A673 (cell line): ENCODE measurements at regions not wholly inside any gene's neighbourhood (a gene's known extent, or its start where the extent isn't known, plus 50 kb on each side); places are given as distances from the start of the nearest gene placed in this dataset.
"Not testable (repeated sequence)": the region's sequence is repeated elsewhere in the genome, so short reads cannot be mapped to it uniquely, and the experiment has no call there.

Experiments used
- BruUV-seq: library from RNA; stranded (reverse); fragments of 400-500 nt; replicated peaks from 2 replicates; lab custom pipeline; 2021; lab: Mats Ljungman, UMichigan
- CTCF ChIA-PET: fragments of 300-600 bp; sonication (Branson Sonifier 250); formaldehyde crosslinking; loops from one replicate; lab custom pipeline; 2022; ENCODE audit warnings: antibody characterized with exemption; lab: Charles Lee
- POLR2A ChIA-PET: fragments of 300-600 bp; sonication (Branson Sonifier 250); formaldehyde crosslinking; loops from one replicate; lab custom pipeline; 2022; ENCODE audit warnings: antibody characterized with exemption; ENCODE audit not compliant: low non-redundant PET; lab: Charles Lee
- DNase-seq: peaks from one replicate; pipeline ENCODE4 v3.0.0-alpha.2; 2015; ENCODE audit warnings: low spot score
- H3K27ac ChIP-seq: fragments of 200-600 bp; sonication (generic); 2 replicates; pipeline ENCODE4 v1.5.1; 2016; ENCODE audit warnings: mixed run types, low read depth, mild to moderate bottlenecking, mixed read lengths, antibody characterized with exemption, low read length; ENCODE audit not compliant: poor library complexity, severe bottlenecking
- H3K27me3 ChIP-seq: fragments of 200-600 bp; sonication (generic); replicated peaks from 2 replicates; pipeline ENCODE4 v1.6.1; 2017; ENCODE audit warnings: mixed run types, low read depth, mild to moderate bottlenecking, mixed read lengths, antibody characterized with exemption, low read length; ENCODE audit not compliant: insufficient read depth, poor library complexity
- H3K36me3 ChIP-seq: fragments of 200-600 bp; sonication (generic); 2 replicates; pipeline ENCODE4 v1.6.1; 2016; ENCODE audit warnings: mixed run types, mild to moderate bottlenecking, mixed read lengths, antibody characterized with exemption, low read length; ENCODE audit not compliant: insufficient read depth, poor library complexity, severe bottlenecking
- H3K4me1 ChIP-seq: fragments of 200-600 bp; sonication (generic); 2 replicates; pipeline ENCODE4 v1.6.1; 2017; ENCODE audit warnings: mixed run types, mild to moderate bottlenecking, mixed read lengths, antibody characterized with exemption, low read length; ENCODE audit not compliant: insufficient read depth, poor library complexity, severe bottlenecking
- H3K4me3 ChIP-seq: fragments of 200-600 bp; sonication (generic); 2 replicates; pipeline ENCODE4 v1.5.1; 2016; ENCODE audit warnings: low read depth, mixed run types, mild to moderate bottlenecking, mixed read lengths, low read length; ENCODE audit not compliant: poor library complexity, severe bottlenecking
- H3K9me3 ChIP-seq: fragments of 200-600 bp; sonication (generic); 2 replicates; pipeline ENCODE4 v1.6.1; 2016; ENCODE audit warnings: mixed run types, low read depth, mild to moderate bottlenecking, mixed read lengths, antibody characterized with exemption, low read length; ENCODE audit not compliant: poor library complexity, severe bottlenecking
- EZH2 ChIP-seq: fragments of 200-600 bp; sonication (generic); IDR thresholded peaks from 2 replicates; pipeline ENCODE4 v1.6.1; 2017; ENCODE audit warnings: borderline replicate concordance, low read depth, mild to moderate bottlenecking, mixed read lengths, antibody characterized with exemption, low read length; ENCODE audit not compliant: poor library complexity, severe bottlenecking
- intact Hi-C: fragments of 100-400 bp; cut with micrococcal nuclease; formaldehyde crosslinking; loops from one replicate; pipeline ENCODE4 v1.10.0; 2022; ENCODE audit not compliant: unreplicated experiment
- TF ChIP-seq, protein P1 (sequence below): fragments of 300-800, 200-600 bp; sonication (generic); conservative IDR thresholded peaks from 2 replicates; pipeline ENCODE4 v1.5.1; 2017; ENCODE audit warnings: low read depth, mild to moderate bottlenecking, antibody characterized with exemption, low read length, moderate library complexity, mixed read lengths

- ChIA-PET CTCF (no interaction called here), POLR2A (no interaction called here)
- TF ChIP-seq, protein P1, sequence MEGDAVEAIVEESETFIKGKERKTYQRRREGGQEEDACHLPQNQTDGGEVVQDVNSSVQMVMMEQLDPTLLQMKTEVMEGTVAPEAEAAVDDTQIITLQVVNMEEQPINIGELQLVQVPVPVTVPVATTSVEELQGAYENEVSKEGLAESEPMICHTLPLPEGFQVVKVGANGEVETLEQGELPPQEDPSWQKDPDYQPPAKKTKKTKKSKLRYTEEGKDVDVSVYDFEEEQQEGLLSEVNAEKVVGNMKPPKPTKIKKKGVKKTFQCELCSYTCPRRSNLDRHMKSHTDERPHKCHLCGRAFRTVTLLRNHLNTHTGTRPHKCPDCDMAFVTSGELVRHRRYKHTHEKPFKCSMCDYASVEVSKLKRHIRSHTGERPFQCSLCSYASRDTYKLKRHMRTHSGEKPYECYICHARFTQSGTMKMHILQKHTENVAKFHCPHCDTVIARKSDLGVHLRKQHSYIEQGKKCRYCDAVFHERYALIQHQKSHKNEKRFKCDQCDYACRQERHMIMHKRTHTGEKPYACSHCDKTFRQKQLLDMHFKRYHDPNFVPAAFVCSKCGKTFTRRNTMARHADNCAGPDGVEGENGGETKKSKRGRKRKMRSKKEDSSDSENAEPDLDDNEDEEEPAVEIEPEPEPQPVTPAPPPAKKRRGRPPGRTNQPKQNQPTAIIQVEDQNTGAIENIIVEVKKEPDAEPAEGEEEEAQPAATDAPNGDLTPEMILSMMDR: no peak
- no peak for TF ChIP-seq EZH2
Measured at GRCh38 chr5:30368064-30368463, 825.4 kb upstream of the CDH6 start.

GRCh38 chr5:30365031-30365430, 828.5 kb upstream of the CDH6 start:
- DNase-seq, BruUV-seq, H3K36me3 ChIP-seq, H3K4me1 ChIP-seq, intact Hi-C loops, H3K4me3 ChIP-seq, H3K27ac ChIP-seq, H3K27me3 ChIP-seq, POLR2A ChIA-PET, H3K9me3 ChIP-seq, CTCF ChIA-PET: not testable (repeated sequence)

More at GRCh38 chr5:30368064-30368463, 825.4 kb upstream of the CDH6 start:
- H3K36me3 ChIP-seq: no peaks in the 10 kb centered on the region
- no peak overlapping the region for H3K27ac ChIP-seq
- no peaks in the 10 kb centered on the region for H3K27me3 ChIP-seq
- no TSS peak for BruUV-seq
- H3K4me1 ChIP-seq: no peaks in the 10 kb centered on the region
- intact Hi-C loops: no loop called here
- no peaks in the 10 kb centered on the region for H3K9me3 ChIP-seq
- DNase-seq: no peak
- no peak overlapping the region for H3K4me3 ChIP-seq

- intact Hi-C loops: no loop called here
- Histone ChIP-seq H3K27ac (no peak overlapping the region), H3K4me1 (no peaks in the 10 kb centered on the region), H3K27me3 (no peaks in the 10 kb centered on the region), H3K4me3 (no peak overlapping the region), H3K9me3 (no peaks in the 10 kb centered on the region), H3K36me3 (no peaks in the 10 kb centered on the region)
- DNase-seq: no peak
- ChIA-PET POLR2A (no interaction called here), CTCF (no interaction called here)
- no TSS peak for BruUV-seq
- no peak for TF ChIP-seq EZH2
- TF ChIP-seq, protein P1: no peak
Measured at GRCh38 chr5:30357371-30357770, 836.1 kb upstream of the CDH6 start.

- intact Hi-C loops: no loop called here
- no peak for DNase-seq
- TF ChIP-seq EZH2: no peak
- TF ChIP-seq, protein P1: no peak
- Histone ChIP-seq H3K4me3 (no peak overlapping the region), H3K4me1 (no peaks in the 10 kb centered on the region), H3K36me3 (no peaks in the 10 kb centered on the region), H3K9me3 (no peaks in the 10 kb centered on the region), H3K27ac (no peak overlapping the region), H3K27me3 (no peaks in the 10 kb centered on the region)
- no TSS peak for BruUV-seq
- ChIA-PET POLR2A (interaction anchor here (0.7 kb wide), 1 partner anchor 1127 kb away, joined by 4 read pairs; no protein-coding TSS in a partner anchor), CTCF (no interaction called here)
Measured at GRCh38 chr5:30355675-30356074, 837.8 kb upstream of the CDH6 start.
